Suprapubic skin (tissue), 4 donors: ENCODE measurements at regions not wholly inside any gene's neighbourhood (a gene's known extent, or its start where the extent isn't known, plus 50 kb on each side); places are given as distances from the start of the nearest gene placed in this dataset.

Experiments
- DNase-seq, 2 donors: peaks; one replicate each; pipeline ENCODE4 v3.0.0-alpha.2; 2019; ENCODE audit warnings: low spot score in 2 of 2
- H3K27ac ChIP-seq: fragments of 200-600 bp; sonication (generic); one replicate; pipeline ENCODE4 v1.5.1; 2019
- H3K27me3 ChIP-seq: fragments of 200-600 bp; sonication (generic); one replicate; pipeline ENCODE4 v1.5.1; 2019
- H3K36me3 ChIP-seq: fragments of 200-600 bp; sonication (generic); one replicate; pipeline ENCODE4 v1.5.1; 2019
- H3K4me1 ChIP-seq: fragments of 200-600 bp; sonication (generic); one replicate; pipeline ENCODE4 v1.5.1; 2019
- H3K4me3 ChIP-seq: fragments of 200-600 bp; sonication (generic); one replicate; pipeline ENCODE4 v1.5.1; 2019; ENCODE audit warnings: mild to moderate bottlenecking
- H3K9me3 ChIP-seq: fragments of 200-600 bp; sonication (generic); one replicate; pipeline ENCODE4 v1.5.1; 2019
- CTCF ChIP-seq, 2 donors: fragments of 200-600 bp in 1 of 2; fragments of 450-650 bp in 1 of 2; sonication (generic) in 1 of 2; IDR thresholded peaks; one replicate each; pipeline ENCODE4 v1.5.1; 2016 to 2019; ENCODE audit warnings: antibody characterized with exemption in 2 of 2, mild to moderate bottlenecking in 1 of 2, moderate library complexity in 1 of 2
- EP300 ChIP-seq: sonication (generic); formaldehyde crosslinking; IDR thresholded peaks from one replicate; pipeline ENCODE4 v1.6.1; 2017; ENCODE audit warnings: antibody characterized with exemption
- POLR2A ChIP-seq, 2 donors: fragments of 450-650 bp; IDR thresholded peaks; one replicate each; pipeline ENCODE4 v1.6.1; 2017; ENCODE audit warnings: antibody characterized with exemption in 2 of 2, mild to moderate bottlenecking in 2 of 2, moderate library complexity in 2 of 2
- POLR2AphosphoS5 ChIP-seq, 3 donors: sonication (generic); formaldehyde crosslinking; IDR thresholded peaks; one replicate each; pipeline ENCODE4 v1.6.1; 2017; ENCODE audit warnings: antibody characterized with exemption in 3 of 3
- WGBS: methylation state at CpG from one replicate; pipeline ENCODE4 v1.1.5; 2018; 5-methylcytosine and 5-hydroxymethylcytosine counted together

- Histone ChIP-seq H3K9me3 (no peaks in the 10 kb centered on the region), H3K4me3 (no peak overlapping the region), H3K27ac (no peak overlapping the region), H3K36me3 (no peaks in the 10 kb centered on the region), H3K27me3 (no peaks in the 10 kb centered on the region), H3K4me1 (no peaks in the 10 kb centered on the region)
- no peak for TF ChIP-seq POLR2AphosphoS5 (IDR thresholded peaks at IDR 0.05)
- TF ChIP-seq EP300: no peak
- no peak for TF ChIP-seq POLR2A (IDR thresholded peaks at IDR 0.05)
- no peak for TF ChIP-seq CTCF (IDR thresholded peaks at IDR 0.05)
- no peak for DNase-seq
- WGBS: 89% methylated on average over 2 of the region's 2 CpGs
These were observed 594.9 kb upstream of the SUCLG2 start for GRCh38 chr3:68249265-68249664.

- Histone ChIP-seq H3K4me3 (no peak overlapping the region), H3K27ac (no peak overlapping the region)
These were observed 588.2 kb upstream of the SUCLG2 start for GRCh38 chr3:68242606-68243005.

GRCh38 chr3:68239542-68239941 lies 585.1 kb upstream of the SUCLG2 start:
- TF ChIP-seq POLR2A (IDR thresholded peaks at IDR 0.05) (no peak), EP300 (no peak)
- Histone ChIP-seq H3K4me1 (no peaks in the 10 kb centered on the region), H3K36me3 (no peaks in the 10 kb centered on the region), H3K4me3 (no peak overlapping the region), H3K9me3 (no peaks in the 10 kb centered on the region), H3K27me3 (no peaks in the 10 kb centered on the region), H3K27ac (no peak overlapping the region)
- WGBS: 0% methylated on average over 1 of the region's 1 CpG
- DNase-seq: no peak

More at GRCh38 chr3:68242606-68243005, 588.2 kb upstream of the SUCLG2 start:
- H3K27me3 ChIP-seq: no peaks in the 10 kb centered on the region
- H3K9me3 ChIP-seq: no peaks in the 10 kb centered on the region
- H3K36me3 ChIP-seq: no peaks in the 10 kb centered on the region
- no peaks in the 10 kb centered on the region for H3K4me1 ChIP-seq
- no peak for DNase-seq
- 56% methylated on average over 1 of the region's 1 CpG for WGBS
- TF ChIP-seq EP300 (no peak), POLR2A (IDR thresholded peaks at IDR 0.05) (no peak), POLR2AphosphoS5 (IDR thresholded peaks at IDR 0.05) (no peak), CTCF (IDR thresholded peaks at IDR 0.05) (no peak)

GRCh38 chr3:68234076-68234780 lies 579.8 kb upstream of the SUCLG2 start:
- Histone ChIP-seq H3K4me1 (no peaks in the 10 kb centered on the region), H3K27ac (no peak overlapping the region), H3K27me3 (no peaks in the 10 kb centered on the region), H3K9me3 (no peaks in the 10 kb centered on the region), H3K36me3 (no peaks in the 10 kb centered on the region), H3K4me3 (no peak overlapping the region)
- WGBS: 81% methylated on average over 8 of the region's 8 CpGs
- no peak for TF ChIP-seq CTCF (IDR thresholded peaks at IDR 0.05)
- TF ChIP-seq EP300: no peak
- TF ChIP-seq POLR2AphosphoS5 (IDR thresholded peaks at IDR 0.05): no peak
- no peak for TF ChIP-seq POLR2A (IDR thresholded peaks at IDR 0.05)
- no peak for DNase-seq

- no peak for DNase-seq
- no peaks in the 10 kb centered on the region for H3K4me1 ChIP-seq
- no peak overlapping the region for H3K4me3 ChIP-seq
- H3K36me3 ChIP-seq: no peaks in the 10 kb centered on the region
- no peaks in the 10 kb centered on the region for H3K9me3 ChIP-seq
- 56% methylated on average over 1 of the region's 1 CpG for WGBS
- no peak overlapping the region for H3K27ac ChIP-seq
- no peaks in the 10 kb centered on the region for H3K27me3 ChIP-seq
- no peak for TF ChIP-seq POLR2AphosphoS5 (IDR thresholded peaks at IDR 0.05)
- no peak for TF ChIP-seq EP300
- no peak for TF ChIP-seq POLR2A (IDR thresholded peaks at IDR 0.05)
These were observed 574.4 kb upstream of the SUCLG2 start for GRCh38 chr3:68228856-68229255.

GRCh38 chr3:68220832-68221231 lies 566.4 kb upstream of the SUCLG2 start:
- 76% methylated on average over 2 of the region's 2 CpGs for WGBS
- H3K4me3 ChIP-seq: no peak overlapping the region
- no peak overlapping the region for H3K27ac ChIP-seq
- no peak for DNase-seq
- H3K36me3 ChIP-seq: no peaks in the 10 kb centered on the region
- no peak for TF ChIP-seq POLR2AphosphoS5 (IDR thresholded peaks at IDR 0.05)
- TF ChIP-seq POLR2A (IDR thresholded peaks at IDR 0.05): no peak
- no peak for TF ChIP-seq EP300
- no peak for TF ChIP-seq CTCF (IDR thresholded peaks at IDR 0.05)
- H3K4me1 ChIP-seq: no peaks in the 10 kb centered on the region
- H3K9me3 ChIP-seq: no peaks in the 10 kb centered on the region
- no peaks in the 10 kb centered on the region for H3K27me3 ChIP-seq
